ENCODE measurements at regions not wholly inside any gene's neighbourhood (a gene's known extent, or its start where the extent isn't known, plus 50 kb on each side); places are given as distances from the start of the nearest gene placed in this dataset.

GRCh38 chr20:19823971-19824370, 65.9 kb downstream of the RIN2 start:
- H3K36me3 ChIP-seq (ENCODE audit: insufficient read depth, low read length), result no peaks in the 10 kb centered on the region
- no peak overlapping the region for H2AFZ ChIP-seq (ENCODE audit: low read length)
- no peak overlapping the region for H3K4me3 ChIP-seq (ENCODE audit: low read depth, low read length, poor library complexity, severe bottlenecking)
- peaks cover 7% of the 10 kb centered on the region for H3K4me1 ChIP-seq (ENCODE audit: insufficient read depth, low read length, poor library complexity, severe bottlenecking)
- no peaks in the 10 kb centered on the region for H3K9me3 ChIP-seq (ENCODE audit: low read length)
- CTCF ChIA-PET (ENCODE audit: unreplicated experiment), result no interaction called here
- intact Hi-C loops (cut with micrococcal nuclease; ENCODE audit: unreplicated experiment), result loop anchor here (10.0 kb wide), 1 partner anchor 749 kb away; no protein-coding TSS in a partner anchor
- TF ChIP-seq CTCF (conservative IDR thresholded peaks at IDR 0.05; ENCODE audit: low read length), result no peak
- TF ChIP-seq EZH2phosphoT487 (IDR thresholded peaks at IDR 0.05; ENCODE audit: borderline replicate concordance, low read depth, low read length), result no peak
- no peak overlapping the region for H3K27ac ChIP-seq (ENCODE audit: low read depth, low read length, poor library complexity, severe bottlenecking)
- no TSS peak for BruUV-seq (replicated peaks)
- no peaks in the 10 kb centered on the region for H4K20me1 ChIP-seq (ENCODE audit: insufficient read depth, low read length)
- DNase-seq (ENCODE audit: low spot score), result no peak
- H3K4me2 ChIP-seq (ENCODE audit: low read length), result no peak overlapping the region
- H3K79me2 ChIP-seq (ENCODE audit: insufficient read depth, low read depth, low read length), result no peaks in the 10 kb centered on the region
- POLR2A ChIA-PET, result no interaction called here
- no peaks in the 10 kb centered on the region for H3K9me2 ChIP-seq (ENCODE audit: insufficient read depth, low read length)

- ChIA-PET CTCF (ENCODE audit: unreplicated experiment) (no interaction called here), POLR2A (no interaction called here)
- intact Hi-C loops (cut with micrococcal nuclease; ENCODE audit: unreplicated experiment), result loop anchor here (10.0 kb wide), 1 partner anchor 750 kb away; no protein-coding TSS in a partner anchor
- Histone ChIP-seq H3K9me2 (ENCODE audit: insufficient read depth, low read length) (no peaks in the 10 kb centered on the region), H4K20me1 (ENCODE audit: insufficient read depth, low read length) (no peaks in the 10 kb centered on the region), H3K79me2 (ENCODE audit: insufficient read depth, low read depth, low read length) (no peaks in the 10 kb centered on the region), H3K4me3 (ENCODE audit: low read depth, low read length, poor library complexity, severe bottlenecking) (no peak overlapping the region), H2AFZ (ENCODE audit: low read length) (no peak overlapping the region), H3K27ac (ENCODE audit: low read depth, low read length, poor library complexity, severe bottlenecking) (no peak overlapping the region), H3K9me3 (ENCODE audit: low read length) (no peaks in the 10 kb centered on the region), H3K4me1 (ENCODE audit: insufficient read depth, low read length, poor library complexity, severe bottlenecking) (peaks cover 7% of the 10 kb centered on the region), H3K36me3 (ENCODE audit: insufficient read depth, low read length) (no peaks in the 10 kb centered on the region), H3K4me2 (ENCODE audit: low read length) (no peak overlapping the region)
- DNase-seq (ENCODE audit: low spot score), result no peak
- no peak for TF ChIP-seq CTCF (conservative IDR thresholded peaks at IDR 0.05; ENCODE audit: low read length)
- TF ChIP-seq EZH2phosphoT487 (IDR thresholded peaks at IDR 0.05; ENCODE audit: borderline replicate concordance, low read depth, low read length), result no peak
- BruUV-seq (replicated peaks), result no TSS peak
Measured at GRCh38 chr20:19824861-19825260, 66.8 kb downstream of the RIN2 start.

- DNase-seq (ENCODE audit: low spot score), result no peak
- H2AFZ ChIP-seq (ENCODE audit: low read length), result no peak overlapping the region
- H3K27ac ChIP-seq (ENCODE audit: low read depth, low read length, poor library complexity, severe bottlenecking), result no peak overlapping the region
- CTCF ChIA-PET (ENCODE audit: unreplicated experiment), result interaction anchor here (1.5 kb wide), 1 partner anchor 14 kb away, joined by 4 read pairs; no protein-coding TSS in a partner anchor
- H3K4me1 ChIP-seq (ENCODE audit: insufficient read depth, low read length, poor library complexity, severe bottlenecking), result peaks cover 7% of the 10 kb centered on the region
- H3K79me2 ChIP-seq (ENCODE audit: insufficient read depth, low read depth, low read length), result no peaks in the 10 kb centered on the region
- H3K4me2 ChIP-seq (ENCODE audit: low read length), result no peak overlapping the region
- no peaks in the 10 kb centered on the region for H4K20me1 ChIP-seq (ENCODE audit: insufficient read depth, low read length)
- TF ChIP-seq CTCF (conservative IDR thresholded peaks at IDR 0.05; ENCODE audit: low read length) (no peak), EZH2phosphoT487 (IDR thresholded peaks at IDR 0.05; ENCODE audit: borderline replicate concordance, low read depth, low read length) (no peak)
- BruUV-seq (replicated peaks), result no TSS peak
- no peaks in the 10 kb centered on the region for H3K36me3 ChIP-seq (ENCODE audit: insufficient read depth, low read length)
- H3K9me3 ChIP-seq (ENCODE audit: low read length), result no peaks in the 10 kb centered on the region
- intact Hi-C loops (cut with micrococcal nuclease; ENCODE audit: unreplicated experiment), result loop anchor here (10.0 kb wide), 1 partner anchor 752 kb away; no protein-coding TSS in a partner anchor
- POLR2A ChIA-PET, result interaction anchor here (1.2 to 2.4 kb wide), 3 partner anchors 9 to 11 kb away, joined by 3 to 6 read pairs (median 6); no protein-coding TSS in a partner anchor
- no peak overlapping the region for H3K4me3 ChIP-seq (ENCODE audit: low read depth, low read length, poor library complexity, severe bottlenecking)
- no peaks in the 10 kb centered on the region for H3K9me2 ChIP-seq (ENCODE audit: insufficient read depth, low read length)
Measured at GRCh38 chr20:19826179-19826914, 68.3 kb downstream of the RIN2 start.
